IMR-90 (cell line): ENCODE measurements at regions not wholly inside any gene's neighbourhood (a gene's known extent, or its start where the extent isn't known, plus 50 kb on each side); places are given as distances from the start of the nearest gene placed in this dataset.
"Not testable (repeated sequence)": the region's sequence is repeated elsewhere in the genome, so short reads cannot be mapped to it uniquely, and the experiment has no call there.

Source experiments
- ATAC-seq: fragments of 200-7000 bp; cut with Tn5 transposase; 2 replicates; pipeline ENCODE4 v1.9.1; 2020; ENCODE audit warnings: low read depth, mild to moderate bottlenecking, moderate library complexity
- BruUV-seq: library from RNA; stranded (reverse); fragments of 400-500 nt; replicated peaks from 2 replicates; lab custom pipeline; 2021; lab: Mats Ljungman, UMichigan
- CTCF ChIA-PET: fragments of 300-600 bp; formaldehyde crosslinking; extraction: SDS; loops from one replicate; lab custom pipeline; 2021; ENCODE audit warnings: antibody characterized with exemption; lab: Yijun Ruan, JAX
- POLR2A ChIA-PET: fragments of 300-600 bp; sonication (Branson Sonifier 250); formaldehyde crosslinking; loops from one replicate; lab custom pipeline; 2022; ENCODE audit warnings: antibody characterized with exemption; ENCODE audit not compliant: unreplicated experiment; lab: Charles Lee
- DNase-seq: peaks from one replicate; pipeline ENCODE4 v3.0.0; 2013
- H2AFZ ChIP-seq: replicated peaks from 2 replicates; pipeline ENCODE3; 2013; ENCODE audit warnings: low read length, mild to moderate bottlenecking; ENCODE audit not compliant: poor library complexity
- H2AK5ac ChIP-seq: 2 replicates; pipeline ENCODE4 v1.6.1; 2013; ENCODE audit warnings: low read depth, low read length, inconsistent platforms
- H2AK9ac ChIP-seq: replicated peaks from 2 replicates; pipeline ENCODE3; 2013; ENCODE audit warnings: mild to moderate bottlenecking, low read depth, low read length, moderate library complexity; ENCODE audit not compliant: poor library complexity
- H2BK120ac ChIP-seq: 2 replicates; pipeline ENCODE4 v1.6.1; 2013; ENCODE audit warnings: low read depth, low read length, inconsistent platforms
- H2BK15ac ChIP-seq: 3 replicates; pipeline ENCODE4 v1.6.1; 2013; ENCODE audit warnings: low read depth, low read length, inconsistent platforms
- H2BK20ac ChIP-seq: 2 replicates; pipeline ENCODE4 v1.6.1; 2013; ENCODE audit warnings: low read depth, mild to moderate bottlenecking, inconsistent platforms, low read length, moderate library complexity
- H2BK5ac ChIP-seq: 2 replicates; pipeline ENCODE4 v1.6.1; 2013; ENCODE audit warnings: mild to moderate bottlenecking, low read depth, low read length, inconsistent platforms; ENCODE audit not compliant: poor library complexity, severe bottlenecking
- H3K14ac ChIP-seq: replicated peaks from 2 replicates; pipeline ENCODE4 v1.6.1; 2013; ENCODE audit warnings: low read depth, low read length, inconsistent platforms
- H3K18ac ChIP-seq: 2 replicates; pipeline ENCODE4 v1.6.1; 2013; ENCODE audit warnings: low read depth, low read length, control low read depth
- H3K23ac ChIP-seq: 2 replicates; pipeline ENCODE4 v1.6.1; 2013; ENCODE audit warnings: low read depth, low read length, inconsistent platforms
- H3K27ac ChIP-seq: 2 replicates; pipeline ENCODE4 v1.5.1; 2013; ENCODE audit warnings: mild to moderate bottlenecking, control low read depth, low read length; ENCODE audit not compliant: insufficient read depth
- H3K27me3 ChIP-seq: 2 replicates; pipeline ENCODE4 v1.6.1; 2013; ENCODE audit warnings: low read length; ENCODE audit not compliant: control insufficient read depth, insufficient read depth
- H3K36me3 ChIP-seq: 2 replicates; pipeline ENCODE4 v1.6.1; 2013; ENCODE audit warnings: low read length, mixed read lengths; ENCODE audit not compliant: control insufficient read depth, insufficient read depth
- H3K4ac ChIP-seq: 2 replicates; pipeline ENCODE4 v1.6.1; 2013; ENCODE audit warnings: low read depth, low read length, inconsistent platforms
- H3K4me1 ChIP-seq: 2 replicates; pipeline ENCODE4 v1.6.1; 2013; ENCODE audit warnings: low read length, mixed read lengths; ENCODE audit not compliant: control insufficient read depth, insufficient read depth
- H3K4me2 ChIP-seq: 2 replicates; pipeline ENCODE4 v1.6.1; 2013; ENCODE audit warnings: low read depth, mild to moderate bottlenecking, control low read depth, low read length, moderate library complexity
- H3K4me3 ChIP-seq: 2 replicates; pipeline ENCODE4 v1.5.1; 2013; ENCODE audit warnings: low read depth, mild to moderate bottlenecking, control low read depth, low read length, moderate library complexity; ENCODE audit not compliant: insufficient read depth
- H3K56ac ChIP-seq: 2 replicates; pipeline ENCODE4 v1.6.1; 2013; ENCODE audit warnings: low read length, inconsistent platforms; ENCODE audit not compliant: insufficient read depth; ENCODE audit errors: extremely low read depth
- H3K79me1 ChIP-seq, 2 experiments: 2 replicates each; pipeline ENCODE4 v1.6.1; 2013; ENCODE audit warnings: low read length in 2 of 2, inconsistent platforms in 1 of 2, low read depth in 1 of 2
- H3K9ac ChIP-seq: 2 replicates; pipeline ENCODE4 v1.6.1; 2013; ENCODE audit warnings: low read depth, low read length, control low read depth
- H3K9me1 ChIP-seq: 2 replicates; pipeline ENCODE4 v1.6.1; 2013; ENCODE audit warnings: low read length, inconsistent platforms; ENCODE audit not compliant: insufficient read depth
- H3K9me3 ChIP-seq: 2 replicates; pipeline ENCODE4 v1.6.1; 2013; ENCODE audit warnings: low read length; ENCODE audit not compliant: control insufficient read depth, insufficient read depth
- H4K20me1 ChIP-seq: 2 replicates; pipeline ENCODE4 v1.6.1; 2013; ENCODE audit warnings: low read length, inconsistent platforms; ENCODE audit not compliant: insufficient read depth
- H4K5ac ChIP-seq: 2 replicates; pipeline ENCODE4 v1.6.1; 2013; ENCODE audit warnings: mild to moderate bottlenecking, low read depth, low read length, control low read depth
- H4K8ac ChIP-seq, 2 experiments: 2 replicates each; pipeline ENCODE4 v1.6.1; 2013; ENCODE audit warnings: low read depth in 2 of 2, low read length in 2 of 2, control low read depth in 1 of 2, inconsistent platforms in 1 of 2
- H4K91ac ChIP-seq: 2 replicates; pipeline ENCODE4 v1.6.1; 2013; ENCODE audit warnings: low read depth, low read length, inconsistent platforms; ENCODE audit not compliant: insufficient read depth
- WGBS, 2 experiments: methylation state at CpG; one replicate each; pipeline versions ENCODE4 v1.1.5 to v1.1.7; 2013; ENCODE audit warnings: missing lambda C conversion rate in 2 of 2; ENCODE audit not compliant: insufficient read length in 1 of 2; ENCODE audit errors: extremely low coverage in 2 of 2; 5-methylcytosine and 5-hydroxymethylcytosine counted together
- dilution Hi-C: fragments of 300-500 bp; cut with HindIII; formaldehyde crosslinking; loops from one replicate; pipeline ENCODE4 v1.14.3; 2018; ENCODE audit warnings: low sequenced_read_pairs; ENCODE audit not compliant: unreplicated experiment
- in situ Hi-C: fragments of 300-500 bp; cut with MboI; formaldehyde crosslinking; loops from 3 replicates; pipeline ENCODE4 v1.14.3; 2019; ENCODE audit warnings: low sequenced_read_pairs, inconsistent platforms, mixed read lengths
- intact Hi-C: fragments of 100-400 bp; cut with micrococcal nuclease; formaldehyde crosslinking; loops from 2 replicates; pipeline ENCODE4 v1.10.0; 2022

GRCh38 chr3:124075090-124075489 lies 83.2 kb upstream of the ROPN1 start:
- H4K5ac ChIP-seq, H2AK5ac ChIP-seq, H3K36me3 ChIP-seq, H3K4me1 ChIP-seq, in situ Hi-C loops, H3K56ac ChIP-seq, H2BK120ac ChIP-seq, H3K9me1 ChIP-seq, H3K27ac ChIP-seq, H2AFZ ChIP-seq, H2BK5ac ChIP-seq, H3K79me1 ChIP-seq, H3K23ac ChIP-seq, H3K9ac ChIP-seq, H2BK15ac ChIP-seq, ATAC-seq, H3K4ac ChIP-seq, DNase-seq, intact Hi-C loops, H4K20me1 ChIP-seq, H3K27me3 ChIP-seq, H4K8ac ChIP-seq, BruUV-seq, POLR2A ChIA-PET, H3K4me3 ChIP-seq, H2AK9ac ChIP-seq, H2BK20ac ChIP-seq, H3K14ac ChIP-seq, H4K91ac ChIP-seq, H3K9me3 ChIP-seq, H3K18ac ChIP-seq, dilution Hi-C loops, H3K4me2 ChIP-seq: not testable (repeated sequence)
- CTCF ChIA-PET, result interaction anchor here (1.1 kb wide), 1 partner anchor 43 kb away, joined by 4 read pairs; no protein-coding TSS in a partner anchor
- WGBS, 2 experiments, result no CpG with 5 or more reads among the region's 3 CpGs
